GM23338 (cell line): ENCODE measurements at regions not wholly inside any gene's neighbourhood (a gene's known extent, or its start where the extent isn't known, plus 50 kb on each side); places are given as distances from the start of the nearest gene placed in this dataset.

Experiments
- ATAC-seq: fragments of 200-7000 bp; cut with Tn5 transposase; 3 replicates; pipeline ENCODE4 v1.9.1; 2020
- DNase-seq: peaks from one replicate; pipeline ENCODE4 v3.0.0-alpha.2; 2015; ENCODE audit warnings: low spot score
- H2AFZ ChIP-seq: fragments of 200-600 bp; sonication (generic); 2 replicates; pipeline ENCODE4 v1.8.0; 2016; ENCODE audit warnings: antibody characterized with exemption, mild to moderate bottlenecking, moderate library complexity
- H3F3A ChIP-seq: fragments of 200-600 bp; sonication (generic); replicated peaks from 2 replicates; pipeline ENCODE4 v1.8.0; 2017; ENCODE audit warnings: antibody characterized with exemption, mixed run types, low read depth
- H3K27ac ChIP-seq: fragments of 200-600 bp; sonication (generic); 2 replicates; pipeline ENCODE4 v1.6.1; 2016; ENCODE audit warnings: low read depth
- H3K27me3 ChIP-seq: fragments of 200-600 bp; sonication (generic); 2 replicates; pipeline ENCODE4 v1.8.0; 2016; ENCODE audit warnings: mild to moderate bottlenecking, mixed run types, moderate library complexity; ENCODE audit not compliant: insufficient read depth
- H3K36me3 ChIP-seq: fragments of 200-600 bp; sonication (generic); 2 replicates; pipeline ENCODE4 v1.8.0; 2016; ENCODE audit warnings: mild to moderate bottlenecking; ENCODE audit not compliant: insufficient read depth
- H3K4me1 ChIP-seq: fragments of 200-600 bp; sonication (generic); 2 replicates; pipeline ENCODE4 v1.8.0; 2016; ENCODE audit warnings: mild to moderate bottlenecking, moderate library complexity; ENCODE audit not compliant: insufficient read depth
- H3K4me2 ChIP-seq: fragments of 200-600 bp; sonication (generic); 2 replicates; pipeline ENCODE4 v1.7.1; 2017; ENCODE audit warnings: mixed run types
- H3K4me3 ChIP-seq: fragments of 200-600 bp; sonication (generic); 2 replicates; pipeline ENCODE4 v1.6.1; 2016; ENCODE audit warnings: mixed run types
- H3K79me2 ChIP-seq: fragments of 200-600 bp; sonication (generic); replicated peaks from 2 replicates; pipeline ENCODE4 v1.8.0; 2017; ENCODE audit warnings: mild to moderate bottlenecking; ENCODE audit not compliant: insufficient read depth
- H3K9me2 ChIP-seq: fragments of 200-600 bp; sonication (generic); 2 replicates; pipeline ENCODE4 v1.8.0; 2017; ENCODE audit not compliant: insufficient read depth
- H4K20me1 ChIP-seq: fragments of 200-600 bp; sonication (generic); replicated peaks from 2 replicates; pipeline ENCODE4 v1.8.0; 2017; ENCODE audit warnings: mild to moderate bottlenecking; ENCODE audit not compliant: insufficient read depth
- H3K27ac Mint-ChIP-seq: 2 replicates; pipeline ENCODE4 v1.8.0; 2020; ENCODE audit warnings: inconsistent platforms, mild to moderate bottlenecking, moderate library complexity, mixed read lengths
- H3K27me3 Mint-ChIP-seq: 3 replicates; pipeline ENCODE4 v1.8.0; 2022; ENCODE audit warnings: low read depth, mild to moderate bottlenecking, moderate library complexity, mixed read lengths, inconsistent platforms; ENCODE audit not compliant: insufficient read depth, poor library complexity
- H3K36me3 Mint-ChIP-seq: 3 replicates; pipeline ENCODE4 v1.8.0; 2021; ENCODE audit warnings: low read depth, mild to moderate bottlenecking, inconsistent platforms, moderate library complexity, mixed read lengths
- H3K4me1 Mint-ChIP-seq: 3 replicates; pipeline ENCODE4 v1.8.0; 2020; ENCODE audit warnings: mild to moderate bottlenecking, inconsistent platforms, mixed read lengths
- H3K4me3 Mint-ChIP-seq: 3 replicates; pipeline ENCODE4 v1.8.0; 2021; ENCODE audit warnings: moderate library complexity, mild to moderate bottlenecking, inconsistent platforms, mixed read lengths
- H3K9me3 Mint-ChIP-seq: 3 replicates; pipeline ENCODE4 v1.8.0; 2020; ENCODE audit warnings: moderate library complexity, mild to moderate bottlenecking, inconsistent platforms, mixed read lengths
- CREB1 ChIP-seq: fragments of 250-450 bp; sonication (Bioruptor Pico); IDR thresholded peaks from 2 replicates; pipeline ENCODE4 v1.5.0; 2020; ENCODE audit warnings: low read depth, mild to moderate bottlenecking, moderate library complexity
- CTCF ChIP-seq, 2 experiments: fragments of 200-600 bp in 1 of 2; sonication (generic) in 1 of 2; conservative IDR thresholded peaks; 2 replicates each; pipeline versions ENCODE4 v1.5.1 to v1.6.1; 2016 to 2017; ENCODE audit warnings: antibody characterized with exemption in 2 of 2, low read depth in 2 of 2, mild to moderate bottlenecking in 2 of 2, moderate library complexity in 1 of 2
- ETS1 ChIP-seq: IDR thresholded peaks from 2 replicates; pipeline ENCODE4 v1.6.1; 2016; ENCODE audit warnings: antibody characterized with exemption
- EZH2 ChIP-seq: fragments of 200-600 bp; sonication (generic); IDR thresholded peaks from one replicate; pipeline ENCODE4 v1.8.0; 2017; ENCODE audit warnings: antibody characterized with exemption, mild to moderate bottlenecking, low read depth; ENCODE audit not compliant: unreplicated experiment
- EZH2phosphoT487 ChIP-seq: fragments of 200-600 bp; sonication (generic); IDR thresholded peaks from one replicate; pipeline ENCODE4 v1.8.1; 2018; ENCODE audit warnings: antibody characterized with exemption; ENCODE audit not compliant: unreplicated experiment
- JUNB ChIP-seq: IDR thresholded peaks from one replicate; pipeline ENCODE4 v1.6.1; 2016; ENCODE audit warnings: antibody characterized with exemption; ENCODE audit not compliant: unreplicated experiment
- NANOG ChIP-seq: IDR thresholded peaks from 2 replicates; pipeline ENCODE4 v1.6.1; 2016; ENCODE audit warnings: antibody characterized with exemption, borderline replicate concordance
- POLR2AphosphoS5 ChIP-seq: IDR thresholded peaks from 2 replicates; pipeline ENCODE4 v1.6.1; 2016; ENCODE audit warnings: antibody characterized with exemption, low read depth
- STAT1 ChIP-seq: IDR thresholded peaks from one replicate; pipeline ENCODE4 v1.6.1; 2016; ENCODE audit warnings: antibody characterized with exemption; ENCODE audit not compliant: unreplicated experiment
- ZNF114 ChIP-seq: fragments of 250-450 bp; sonication (Bioruptor Pico); IDR thresholded peaks from 2 replicates; pipeline ENCODE4 v1.5.0; 2020; ENCODE audit warnings: mild to moderate bottlenecking, moderate library complexity
- ZNF331 ChIP-seq: fragments of 250-450 bp; sonication (Bioruptor Pico); IDR thresholded peaks from 2 replicates; pipeline ENCODE4 v1.5.0; 2020; ENCODE audit warnings: low read depth, mild to moderate bottlenecking, moderate library complexity
- ZNF462 ChIP-seq: fragments of 250-450 bp; sonication (Bioruptor Pico); IDR thresholded peaks from 2 replicates; pipeline ENCODE4 v1.5.0; 2020; ENCODE audit warnings: mild to moderate bottlenecking, moderate library complexity
- TF ChIP-seq, protein P1 (sequence below): IDR thresholded peaks from one replicate; pipeline ENCODE4 v1.6.1; 2018; ENCODE audit warnings: antibody characterized with exemption; ENCODE audit not compliant: unreplicated experiment

DNA sequence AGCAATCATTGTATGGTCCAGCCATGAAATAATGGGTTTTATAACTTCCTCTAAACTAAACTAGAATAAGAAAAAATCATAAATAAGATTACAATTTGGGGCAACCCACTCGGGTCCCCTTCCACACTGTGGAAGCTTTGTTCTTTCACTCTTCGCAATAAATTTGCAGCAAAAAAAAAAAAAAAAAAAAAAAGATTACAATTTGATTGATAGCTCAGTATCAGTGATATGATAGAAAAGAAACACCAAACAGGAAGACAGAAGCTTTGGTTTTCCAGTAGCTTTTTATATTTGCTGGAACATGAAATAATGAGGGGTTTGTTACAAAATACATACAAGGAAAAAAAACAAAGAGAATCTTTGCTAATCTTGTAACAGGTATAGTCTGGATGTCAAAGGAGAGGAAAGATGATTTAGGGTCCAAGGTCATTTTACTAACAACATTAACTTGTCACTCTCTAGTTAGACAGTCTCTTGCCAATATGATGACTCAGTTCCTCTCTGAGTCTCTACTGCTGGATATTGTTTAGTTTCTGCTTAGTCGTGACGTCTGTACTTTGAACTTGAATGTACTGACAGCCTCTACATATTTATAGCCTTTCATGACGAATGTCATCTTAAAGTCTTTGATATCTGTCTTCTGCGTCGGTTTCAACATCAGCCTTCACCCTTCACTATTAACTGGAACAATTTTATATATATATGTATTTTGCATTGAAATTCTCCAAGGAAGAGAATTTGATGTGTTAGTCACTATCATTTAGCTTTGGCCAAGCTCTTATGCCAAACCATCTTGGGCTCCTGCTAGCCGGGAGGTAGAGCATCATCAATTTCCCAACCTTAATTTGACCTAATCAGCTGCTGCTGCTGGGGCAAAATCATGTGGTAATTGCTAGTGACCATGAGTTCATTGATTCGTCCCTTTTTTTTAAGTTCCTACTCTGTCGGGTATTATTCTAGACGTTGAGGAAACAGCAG, 213.1 kb upstream of the STXBP5 start:
- no peak overlapping the region for H3K27ac ChIP-seq
- H3K4me3 ChIP-seq, result no peak overlapping the region
- no peaks in the 10 kb centered on the region for H3K36me3 ChIP-seq
- H3K4me1 Mint-ChIP-seq, result no peaks in the 10 kb centered on the region
- no peaks in the 10 kb centered on the region for H3K27me3 Mint-ChIP-seq
- H3K4me3 Mint-ChIP-seq, result no peak overlapping the region
- no peaks in the 10 kb centered on the region for H3F3A ChIP-seq
- H2AFZ ChIP-seq, result no peak overlapping the region
- no peaks in the 10 kb centered on the region for H3K79me2 ChIP-seq
- no peaks in the 10 kb centered on the region for H4K20me1 ChIP-seq
- H3K4me1 ChIP-seq, result no peaks in the 10 kb centered on the region
- no peaks in the 10 kb centered on the region for H3K9me3 Mint-ChIP-seq
- no peak overlapping the region; the same call in 1 of the 2 replicates for H3K27ac Mint-ChIP-seq
- no peaks in the 10 kb centered on the region for H3K36me3 Mint-ChIP-seq
- H3K4me2 ChIP-seq, result no peak overlapping the region
- no peak for ATAC-seq
- H3K27me3 ChIP-seq, result no peaks in the 10 kb centered on the region
- DNase-seq, result no peak
- no peak for TF ChIP-seq ETS1
- TF ChIP-seq ZNF114 (CRISPR knock-in tag), result no peak
- no peak for TF ChIP-seq STAT1
- no peak for TF ChIP-seq POLR2AphosphoS5
- no peak for TF ChIP-seq ZNF462 (CRISPR knock-in tag)
- no peak for TF ChIP-seq NANOG
- TF ChIP-seq CREB1 (CRISPR knock-in tag), result no peak
- TF ChIP-seq, protein P1, sequence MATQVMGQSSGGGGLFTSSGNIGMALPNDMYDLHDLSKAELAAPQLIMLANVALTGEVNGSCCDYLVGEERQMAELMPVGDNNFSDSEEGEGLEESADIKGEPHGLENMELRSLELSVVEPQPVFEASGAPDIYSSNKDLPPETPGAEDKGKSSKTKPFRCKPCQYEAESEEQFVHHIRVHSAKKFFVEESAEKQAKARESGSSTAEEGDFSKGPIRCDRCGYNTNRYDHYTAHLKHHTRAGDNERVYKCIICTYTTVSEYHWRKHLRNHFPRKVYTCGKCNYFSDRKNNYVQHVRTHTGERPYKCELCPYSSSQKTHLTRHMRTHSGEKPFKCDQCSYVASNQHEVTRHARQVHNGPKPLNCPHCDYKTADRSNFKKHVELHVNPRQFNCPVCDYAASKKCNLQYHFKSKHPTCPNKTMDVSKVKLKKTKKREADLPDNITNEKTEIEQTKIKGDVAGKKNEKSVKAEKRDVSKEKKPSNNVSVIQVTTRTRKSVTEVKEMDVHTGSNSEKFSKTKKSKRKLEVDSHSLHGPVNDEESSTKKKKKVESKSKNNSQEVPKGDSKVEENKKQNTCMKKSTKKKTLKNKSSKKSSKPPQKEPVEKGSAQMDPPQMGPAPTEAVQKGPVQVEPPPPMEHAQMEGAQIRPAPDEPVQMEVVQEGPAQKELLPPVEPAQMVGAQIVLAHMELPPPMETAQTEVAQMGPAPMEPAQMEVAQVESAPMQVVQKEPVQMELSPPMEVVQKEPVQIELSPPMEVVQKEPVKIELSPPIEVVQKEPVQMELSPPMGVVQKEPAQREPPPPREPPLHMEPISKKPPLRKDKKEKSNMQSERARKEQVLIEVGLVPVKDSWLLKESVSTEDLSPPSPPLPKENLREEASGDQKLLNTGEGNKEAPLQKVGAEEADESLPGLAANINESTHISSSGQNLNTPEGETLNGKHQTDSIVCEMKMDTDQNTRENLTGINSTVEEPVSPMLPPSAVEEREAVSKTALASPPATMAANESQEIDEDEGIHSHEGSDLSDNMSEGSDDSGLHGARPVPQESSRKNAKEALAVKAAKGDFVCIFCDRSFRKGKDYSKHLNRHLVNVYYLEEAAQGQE, result no peak
- TF ChIP-seq JUNB, result no peak
- no peak for TF ChIP-seq CTCF (conservative IDR thresholded peaks at IDR 0.05; ENCODE audit: low read depth in 2 of 2)
- TF ChIP-seq EZH2phosphoT487, result no peak
- TF ChIP-seq ZNF331 (CRISPR knock-in tag), result no peak
- TF ChIP-seq EZH2, result no peak
- no peaks in the 10 kb centered on the region for H3K9me2 ChIP-seq
